Activated T-helper 1 cell treated with Interleukin-2 at 50 U/mL for 16 hours (primary cell): ENCODE measurements at regions not wholly inside any gene's neighbourhood (a gene's known extent, or its start where the extent isn't known, plus 50 kb on each side); places are given as distances from the start of the nearest gene placed in this dataset.

Experiments
- DNase-seq: peaks from one replicate; pipeline ENCODE4 v3.0.0-alpha.2; 2020; ENCODE audit warnings: low read depth

GRCh38 chr2:225971433-225971832 lies 571.9 kb downstream of the NYAP2 start:
- no peak for DNase-seq

GRCh38 chr2:225948903-225949302 lies 549.4 kb downstream of the NYAP2 start:
- DNase-seq: no peak

- DNase-seq: no peak
These were observed 539.5 kb downstream of the NYAP2 start for GRCh38 chr2:225938991-225939390.

GRCh38 chr2:225937625-225938187 lies 538.2 kb downstream of the NYAP2 start:
- no peak for DNase-seq

GRCh38 chr2:225932811-225933413 lies 533.4 kb downstream of the NYAP2 start:
- DNase-seq: no peak

- DNase-seq: no peak
These were observed 531.2 kb downstream of the NYAP2 start for GRCh38 chr2:225930687-225931086.

GRCh38 chr2:225920621-225921220 lies 521.2 kb downstream of the NYAP2 start:
- no peak for DNase-seq

- no peak for DNase-seq
These were observed 517.2 kb downstream of the NYAP2 start for GRCh38 chr2:225916692-225917091.

- DNase-seq: no peak
These were observed 511.5 kb downstream of the NYAP2 start for GRCh38 chr2:225911019-225911418.

- no peak for DNase-seq
These were observed 495.6 kb downstream of the NYAP2 start for GRCh38 chr2:225895126-225895525.

- DNase-seq: no peak
These were observed 494.9 kb downstream of the NYAP2 start for GRCh38 chr2:225894236-225894980.

- DNase-seq: no peak
These were observed 493.6 kb downstream of the NYAP2 start for GRCh38 chr2:225893151-225893550.

- DNase-seq: no peak
These were observed 492.3 kb downstream of the NYAP2 start for GRCh38 chr2:225891771-225892170.

- DNase-seq: no peak
These were observed 491.5 kb downstream of the NYAP2 start for GRCh38 chr2:225891013-225891412.

GRCh38 chr2:225889452-225889851 lies 489.9 kb downstream of the NYAP2 start:
- DNase-seq: no peak

GRCh38 chr2:225867071-225867470 lies 467.6 kb downstream of the NYAP2 start:
- DNase-seq: no peak

GRCh38 chr2:225865468-225865867 lies 466.0 kb downstream of the NYAP2 start:
- DNase-seq: no peak

- no peak for DNase-seq
These were observed 464.9 kb downstream of the NYAP2 start for GRCh38 chr2:225864394-225864793.

- DNase-seq: no peak
These were observed 443.4 kb downstream of the NYAP2 start for GRCh38 chr2:225842939-225843338.

- DNase-seq: no peak
These were observed 441.8 kb downstream of the NYAP2 start for GRCh38 chr2:225841314-225841713.

- no peak for DNase-seq
These were observed 437.8 kb downstream of the NYAP2 start for GRCh38 chr2:225837328-225837727.

- no peak for DNase-seq
These were observed 425.4 kb downstream of the NYAP2 start for GRCh38 chr2:225824748-225825449.
